Activated naive CD4-positive, alpha-beta T cell treated with anti-CD3 and anti-CD28 coated beads, Interleukin-2, amount 10 ng/mL, durations not matched to agents 7 days and 5 days (primary cell): ENCODE measurements at regions not wholly inside any gene's neighbourhood (a gene's known extent, or its start where the extent isn't known, plus 50 kb on each side); places are given as distances from the start of the nearest gene placed in this dataset.

Experiments used
- CTCF ChIA-PET: fragments of 350-600 bp; sonication (Branson Sonifier 250); formaldehyde crosslinking; loops from one replicate; lab custom pipeline; 2021; ENCODE audit warnings: antibody characterized with exemption; lab: Charles Lee
- DNase-seq: peaks from one replicate; pipeline ENCODE4 v3.0.0-alpha.2; 2020
- H3K27ac Mint-ChIP-seq: one replicate; pipeline ENCODE4 v1.8.0; 2021; ENCODE audit warnings: mild to moderate bottlenecking, moderate library complexity, mixed read lengths
- H3K27me3 Mint-ChIP-seq: one replicate; pipeline ENCODE4 v1.8.0; 2021; ENCODE audit warnings: mild to moderate bottlenecking, mixed read lengths
- H3K36me3 Mint-ChIP-seq: one replicate; pipeline ENCODE4 v1.8.0; 2021; ENCODE audit warnings: mixed read lengths
- H3K4me1 Mint-ChIP-seq: one replicate; pipeline ENCODE4 v1.8.0; 2021; ENCODE audit warnings: mixed read lengths
- H3K4me3 Mint-ChIP-seq: one replicate; pipeline ENCODE4 v1.8.0; 2021; ENCODE audit warnings: mild to moderate bottlenecking, moderate library complexity, mixed read lengths
- H3K9me3 Mint-ChIP-seq: one replicate; pipeline ENCODE4 v1.8.0; 2021; ENCODE audit warnings: mixed read lengths

DNA sequence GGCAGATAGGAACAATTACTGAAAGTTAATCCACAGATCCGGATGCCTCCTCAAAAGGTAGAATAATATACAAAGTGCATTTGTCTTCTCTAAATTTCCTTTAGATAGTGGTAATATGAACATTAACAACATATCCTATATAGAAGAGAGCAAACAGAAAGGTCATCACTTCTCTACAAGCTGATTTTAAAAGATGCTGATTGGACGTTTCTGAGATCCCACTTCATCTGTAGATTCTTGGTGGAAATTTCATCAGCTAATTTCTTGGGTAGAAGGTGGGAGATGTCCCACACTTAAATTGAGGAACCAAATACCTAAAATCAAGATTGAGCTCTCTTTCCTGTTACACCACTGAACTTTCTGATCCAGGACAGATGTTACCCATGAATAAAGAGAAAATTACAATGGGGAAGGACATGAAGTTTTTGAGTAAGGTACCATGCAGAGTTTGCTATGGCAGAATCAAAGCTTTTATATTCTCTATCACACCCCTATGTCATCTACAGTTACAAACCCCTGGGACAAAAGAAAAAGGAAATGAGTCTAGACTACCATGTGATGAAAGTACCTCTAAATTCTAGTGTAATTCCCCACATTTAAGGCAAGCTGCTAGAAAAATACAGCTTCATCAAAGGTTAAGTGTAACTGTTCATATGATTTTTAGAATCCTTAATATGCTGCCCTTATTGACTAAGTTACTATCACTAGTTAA, 189.2 kb upstream of the SETMAR start:
- no peaks in the 10 kb centered on the region for H3K36me3 Mint-ChIP-seq
- no peak overlapping the region for H3K4me3 Mint-ChIP-seq
- H3K27me3 Mint-ChIP-seq: no peaks in the 10 kb centered on the region
- no peaks in the 10 kb centered on the region for H3K9me3 Mint-ChIP-seq
- H3K4me1 Mint-ChIP-seq: no peaks in the 10 kb centered on the region
- H3K27ac Mint-ChIP-seq: no peak overlapping the region
- CTCF ChIA-PET: no interaction called here
- DNase-seq: no peak

DNA sequence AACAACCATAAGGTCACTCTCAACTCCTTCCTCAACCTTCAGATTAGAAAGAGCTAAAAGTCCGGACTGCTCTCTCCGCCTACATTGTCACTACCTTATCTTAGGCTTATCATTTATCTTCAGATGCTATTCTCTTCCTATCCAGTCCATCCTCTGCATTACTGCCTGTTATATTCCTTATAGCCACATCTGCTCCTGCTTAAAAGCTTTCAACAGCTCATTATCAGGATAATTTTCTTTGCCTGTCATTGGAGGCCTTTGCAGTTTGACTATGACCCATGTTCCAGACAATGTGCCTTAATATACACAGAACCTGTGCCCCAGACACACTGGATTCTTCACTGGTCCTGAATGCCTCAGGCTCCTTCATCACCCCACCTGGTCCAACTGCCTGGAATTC, 184.1 kb upstream of the SETMAR start:
- Mint-ChIP-seq H3K4me3 (no peak overlapping the region), H3K36me3 (no peaks in the 10 kb centered on the region), H3K27ac (no peak overlapping the region), H3K4me1 (no peaks in the 10 kb centered on the region), H3K27me3 (no peaks in the 10 kb centered on the region), H3K9me3 (no peaks in the 10 kb centered on the region)
- DNase-seq: no peak
- CTCF ChIA-PET: no interaction called here

- CTCF ChIA-PET: no interaction called here
- no peak for DNase-seq
- no peak overlapping the region for H3K4me3 Mint-ChIP-seq
- H3K4me1 Mint-ChIP-seq: no peaks in the 10 kb centered on the region
- no peak overlapping the region for H3K27ac Mint-ChIP-seq
- H3K27me3 Mint-ChIP-seq: no peaks in the 10 kb centered on the region
- H3K9me3 Mint-ChIP-seq: peaks cover 5% of the 10 kb centered on the region
- no peaks in the 10 kb centered on the region for H3K36me3 Mint-ChIP-seq
Measured at GRCh38 chr3:4125576-4125975, 177.6 kb upstream of the SETMAR start.

GRCh38 chr3:4138150-4138785, 164.9 kb upstream of the SETMAR start:
- peaks cover 4% of the 10 kb centered on the region for H3K9me3 Mint-ChIP-seq
- no peaks in the 10 kb centered on the region for H3K4me1 Mint-ChIP-seq
- H3K27me3 Mint-ChIP-seq: no peaks in the 10 kb centered on the region
- H3K4me3 Mint-ChIP-seq: no peak overlapping the region
- H3K36me3 Mint-ChIP-seq: no peaks in the 10 kb centered on the region
- DNase-seq: no peak
- no peak overlapping the region for H3K27ac Mint-ChIP-seq
- CTCF ChIA-PET: no interaction called here

- CTCF ChIA-PET: no interaction called here
- Mint-ChIP-seq H3K4me1 (no peaks in the 10 kb centered on the region), H3K27me3 (no peaks in the 10 kb centered on the region), H3K27ac (no peak overlapping the region), H3K9me3 (peaks cover 2% of the 10 kb centered on the region), H3K4me3 (no peak overlapping the region), H3K36me3 (no peaks in the 10 kb centered on the region)
- no peak for DNase-seq
Measured at GRCh38 chr3:4138786-4139431, 164.3 kb upstream of the SETMAR start.

- CTCF ChIA-PET: no interaction called here
- H3K4me1 Mint-ChIP-seq: no peaks in the 10 kb centered on the region
- DNase-seq: no peak
- H3K27me3 Mint-ChIP-seq: no peaks in the 10 kb centered on the region
- H3K36me3 Mint-ChIP-seq: no peaks in the 10 kb centered on the region
- H3K4me3 Mint-ChIP-seq: no peak overlapping the region
- H3K9me3 Mint-ChIP-seq: no peaks in the 10 kb centered on the region
- H3K27ac Mint-ChIP-seq: no peak overlapping the region
Measured at GRCh38 chr3:4139462-4140140, 163.6 kb upstream of the SETMAR start.

GRCh38 chr3:4140921-4141320, 162.2 kb upstream of the SETMAR start:
- Mint-ChIP-seq H3K9me3 (no peaks in the 10 kb centered on the region), H3K36me3 (no peaks in the 10 kb centered on the region), H3K27me3 (no peaks in the 10 kb centered on the region), H3K4me3 (no peak overlapping the region), H3K27ac (no peak overlapping the region), H3K4me1 (no peaks in the 10 kb centered on the region)
- CTCF ChIA-PET: no interaction called here
- DNase-seq: no peak

GRCh38 chr3:4147556-4148118, 155.5 kb upstream of the SETMAR start:
- H3K9me3 Mint-ChIP-seq: no peaks in the 10 kb centered on the region
- H3K4me1 Mint-ChIP-seq: no peaks in the 10 kb centered on the region
- no peaks in the 10 kb centered on the region for H3K27me3 Mint-ChIP-seq
- no peaks in the 10 kb centered on the region for H3K36me3 Mint-ChIP-seq
- H3K4me3 Mint-ChIP-seq: no peak overlapping the region
- CTCF ChIA-PET: no interaction called here
- H3K27ac Mint-ChIP-seq: no peak overlapping the region
- no peak for DNase-seq

- no peaks in the 10 kb centered on the region for H3K27me3 Mint-ChIP-seq
- H3K4me1 Mint-ChIP-seq: no peaks in the 10 kb centered on the region
- no peaks in the 10 kb centered on the region for H3K36me3 Mint-ChIP-seq
- H3K9me3 Mint-ChIP-seq: no peaks in the 10 kb centered on the region
- DNase-seq: no peak
- CTCF ChIA-PET: no interaction called here
- no peak overlapping the region for H3K27ac Mint-ChIP-seq
- no peak overlapping the region for H3K4me3 Mint-ChIP-seq
Measured at GRCh38 chr3:4149296-4149695, 153.9 kb upstream of the SETMAR start.

DNA sequence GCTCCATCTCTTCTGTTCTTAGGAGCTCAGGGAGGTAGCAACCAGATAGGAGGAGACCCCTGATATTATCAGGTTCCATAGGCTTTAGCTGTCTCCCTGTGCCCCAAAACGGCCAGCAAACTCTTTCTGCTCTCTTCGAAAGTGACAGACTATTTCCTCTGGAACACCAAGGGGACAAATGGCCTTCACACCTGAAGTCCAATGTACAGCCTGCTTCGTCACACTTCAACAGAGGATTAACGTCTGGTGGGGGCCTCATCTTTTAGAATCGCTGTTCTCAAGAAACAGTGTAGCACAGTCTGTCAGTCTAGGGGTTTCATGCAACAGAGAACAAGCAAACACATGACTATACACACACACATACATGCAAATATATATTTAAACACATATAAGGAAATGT, 152.4 kb upstream of the SETMAR start:
- no peak overlapping the region for H3K4me3 Mint-ChIP-seq
- DNase-seq: no peak
- no peaks in the 10 kb centered on the region for H3K4me1 Mint-ChIP-seq
- CTCF ChIA-PET: no interaction called here
- H3K27me3 Mint-ChIP-seq: no peaks in the 10 kb centered on the region
- H3K27ac Mint-ChIP-seq: no peak overlapping the region
- no peaks in the 10 kb centered on the region for H3K9me3 Mint-ChIP-seq
- H3K36me3 Mint-ChIP-seq: no peaks in the 10 kb centered on the region

GRCh38 chr3:4151859-4152258, 151.3 kb upstream of the SETMAR start:
- H3K4me1 Mint-ChIP-seq: no peaks in the 10 kb centered on the region
- H3K36me3 Mint-ChIP-seq: no peaks in the 10 kb centered on the region
- no peak overlapping the region for H3K27ac Mint-ChIP-seq
- DNase-seq: no peak
- no peaks in the 10 kb centered on the region for H3K27me3 Mint-ChIP-seq
- no peaks in the 10 kb centered on the region for H3K9me3 Mint-ChIP-seq
- CTCF ChIA-PET: no interaction called here
- no peak overlapping the region for H3K4me3 Mint-ChIP-seq

DNA sequence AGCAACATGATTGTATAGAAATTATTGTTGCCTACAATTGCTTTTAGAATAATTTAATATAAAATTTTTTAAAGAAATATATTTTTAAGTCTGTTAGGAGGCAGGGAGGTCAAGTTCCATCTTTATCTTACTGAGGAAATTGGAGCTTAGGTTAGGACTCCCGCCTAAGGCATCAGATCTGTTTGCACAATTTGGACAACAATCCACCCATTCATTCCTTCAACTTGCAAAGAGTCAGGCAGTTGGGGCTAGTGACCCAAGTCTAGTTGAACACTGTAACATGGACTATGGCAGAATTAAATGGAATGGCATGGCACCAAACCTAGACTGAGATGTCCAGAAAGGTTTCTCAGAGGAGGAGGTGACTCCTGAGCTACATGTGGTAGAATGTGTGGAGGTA, 149.4 kb upstream of the SETMAR start:
- Mint-ChIP-seq H3K27me3 (no peaks in the 10 kb centered on the region), H3K4me3 (no peak overlapping the region), H3K27ac (no peak overlapping the region), H3K36me3 (no peaks in the 10 kb centered on the region), H3K4me1 (no peaks in the 10 kb centered on the region), H3K9me3 (no peaks in the 10 kb centered on the region)
- DNase-seq: no peak
- CTCF ChIA-PET: no interaction called here

DNA sequence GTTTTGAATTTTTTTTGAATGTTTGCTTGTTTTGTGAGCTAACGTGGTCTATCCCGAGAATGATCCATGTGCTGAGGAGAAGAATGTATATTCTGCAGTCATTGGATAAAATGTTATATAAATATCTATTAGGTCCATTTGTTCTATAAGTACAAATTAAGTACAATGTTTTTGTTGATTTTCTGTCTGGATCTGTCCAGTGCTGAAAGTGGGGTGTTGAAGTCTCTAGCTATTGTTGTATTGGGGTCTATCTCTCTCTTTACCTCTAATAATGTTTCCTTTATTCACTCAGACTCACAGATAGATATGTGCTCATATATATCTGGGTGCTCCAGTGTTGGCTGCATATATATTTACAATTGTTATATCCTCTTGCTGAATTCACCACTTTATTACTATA, 144.8 kb upstream of the SETMAR start:
- CTCF ChIA-PET: no interaction called here
- H3K4me3 Mint-ChIP-seq: no peak overlapping the region
- H3K27me3 Mint-ChIP-seq: no peaks in the 10 kb centered on the region
- H3K36me3 Mint-ChIP-seq: no peaks in the 10 kb centered on the region
- no peak for DNase-seq
- H3K27ac Mint-ChIP-seq: no peak overlapping the region
- H3K4me1 Mint-ChIP-seq: no peaks in the 10 kb centered on the region
- no peaks in the 10 kb centered on the region for H3K9me3 Mint-ChIP-seq

DNA sequence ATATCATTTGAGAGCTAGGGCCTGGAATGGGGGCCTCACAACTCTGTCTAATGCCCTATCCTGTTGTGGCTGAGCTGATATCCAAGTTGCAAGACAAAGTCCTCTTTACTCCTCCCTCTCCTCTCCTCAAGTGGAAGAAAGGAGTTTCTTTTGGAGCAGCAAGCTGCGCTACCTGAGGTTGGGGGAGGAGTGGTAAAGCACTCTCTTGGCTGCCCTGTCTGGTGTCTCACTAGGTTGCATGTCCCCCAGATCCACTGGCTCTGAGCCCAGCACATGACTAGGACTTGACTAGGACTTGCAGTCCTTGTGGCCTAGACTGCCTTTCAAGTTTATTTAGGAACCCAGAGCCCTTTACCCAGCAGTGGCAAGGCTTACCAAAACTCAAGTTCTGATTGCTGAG, 141.1 kb upstream of the SETMAR start:
- Mint-ChIP-seq H3K4me3 (no peak overlapping the region), H3K36me3 (no peaks in the 10 kb centered on the region), H3K27ac (no peak overlapping the region)

More for the DNA sequence above, 141.1 kb upstream of the SETMAR start:
- no peak for DNase-seq
- CTCF ChIA-PET: no interaction called here
- no peaks in the 10 kb centered on the region for H3K4me1 Mint-ChIP-seq
- H3K9me3 Mint-ChIP-seq: peaks cover 1% of the 10 kb centered on the region
- no peaks in the 10 kb centered on the region for H3K27me3 Mint-ChIP-seq
